ENCODE measurements at regions not wholly inside any gene's neighbourhood (a gene's known extent, or its start where the extent isn't known, plus 50 kb on each side); places are given as distances from the start of the nearest gene placed in this dataset.

DNA sequence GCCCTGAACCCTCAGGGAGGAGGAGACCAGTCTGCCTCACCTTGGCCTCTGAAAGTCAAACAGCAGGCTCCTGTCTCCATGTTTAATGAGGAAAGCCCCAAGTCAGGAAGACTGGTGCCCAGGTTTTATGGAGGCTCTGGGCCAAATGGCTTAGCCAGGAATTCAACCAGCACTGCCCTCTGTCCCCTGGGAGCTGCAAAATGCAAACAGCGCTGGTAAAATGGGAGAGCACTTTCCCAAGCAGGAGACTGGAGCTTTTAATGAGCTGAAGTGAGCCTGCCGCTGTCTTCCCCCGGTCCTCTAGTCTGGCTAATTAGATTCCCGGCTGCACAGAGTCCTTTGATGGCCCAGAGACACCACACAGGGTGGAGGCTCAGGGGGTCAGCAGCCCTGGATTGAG, 276.0 kb upstream of the TRIB2 start:
- no peaks in the 10 kb centered on the region for H3K4me1 ChIP-seq
- WGBS, 2 donors: 61 to 65% methylated on average over 4 of the region's 4 CpGs
- intact Hi-C loops (cut with DNase I; ENCODE audit: low total_unique reads): no loop called here
- no peak overlapping the region for H3K4me3 ChIP-seq
- TF ChIP-seq POLR2A (IDR thresholded peaks at IDR 0.05): no peak
- TF ChIP-seq, protein P1, sequence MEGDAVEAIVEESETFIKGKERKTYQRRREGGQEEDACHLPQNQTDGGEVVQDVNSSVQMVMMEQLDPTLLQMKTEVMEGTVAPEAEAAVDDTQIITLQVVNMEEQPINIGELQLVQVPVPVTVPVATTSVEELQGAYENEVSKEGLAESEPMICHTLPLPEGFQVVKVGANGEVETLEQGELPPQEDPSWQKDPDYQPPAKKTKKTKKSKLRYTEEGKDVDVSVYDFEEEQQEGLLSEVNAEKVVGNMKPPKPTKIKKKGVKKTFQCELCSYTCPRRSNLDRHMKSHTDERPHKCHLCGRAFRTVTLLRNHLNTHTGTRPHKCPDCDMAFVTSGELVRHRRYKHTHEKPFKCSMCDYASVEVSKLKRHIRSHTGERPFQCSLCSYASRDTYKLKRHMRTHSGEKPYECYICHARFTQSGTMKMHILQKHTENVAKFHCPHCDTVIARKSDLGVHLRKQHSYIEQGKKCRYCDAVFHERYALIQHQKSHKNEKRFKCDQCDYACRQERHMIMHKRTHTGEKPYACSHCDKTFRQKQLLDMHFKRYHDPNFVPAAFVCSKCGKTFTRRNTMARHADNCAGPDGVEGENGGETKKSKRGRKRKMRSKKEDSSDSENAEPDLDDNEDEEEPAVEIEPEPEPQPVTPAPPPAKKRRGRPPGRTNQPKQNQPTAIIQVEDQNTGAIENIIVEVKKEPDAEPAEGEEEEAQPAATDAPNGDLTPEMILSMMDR (IDR thresholded peaks at IDR 0.05): no peak
- H3K27ac ChIP-seq: no peak overlapping the region
- no peaks in the 10 kb centered on the region for H3K9me3 ChIP-seq
- DNase-seq: no peak
- no peaks in the 10 kb centered on the region for H3K27me3 ChIP-seq
- no peaks in the 10 kb centered on the region for H3K36me3 ChIP-seq (ENCODE audit: low read depth, missing control alignments)

GRCh38 chr2:12441750-12442475, 274.8 kb upstream of the TRIB2 start:
- no peak overlapping the region for H3K27ac ChIP-seq
- no peak for TF ChIP-seq POLR2A (IDR thresholded peaks at IDR 0.05)
- TF ChIP-seq, protein P1 (IDR thresholded peaks at IDR 0.05): no peak
- H3K4me3 ChIP-seq: no peak overlapping the region
- intact Hi-C loops (cut with DNase I; ENCODE audit: low total_unique reads): no loop called here
- WGBS, 2 donors: 72 to 80% methylated on average over 7 of the region's 7 CpGs
- no peaks in the 10 kb centered on the region for H3K4me1 ChIP-seq
- H3K36me3 ChIP-seq (ENCODE audit: low read depth, missing control alignments): no peaks in the 10 kb centered on the region
- DNase-seq: no peak
- H3K9me3 ChIP-seq: no peaks in the 10 kb centered on the region
- H3K27me3 ChIP-seq: no peaks in the 10 kb centered on the region

GRCh38 chr2:12442476-12442847, 274.3 kb upstream of the TRIB2 start:
- intact Hi-C loops (cut with DNase I; ENCODE audit: low total_unique reads): no loop called here
- TF ChIP-seq POLR2A (IDR thresholded peaks at IDR 0.05): no peak
- TF ChIP-seq, protein P1 (IDR thresholded peaks at IDR 0.05): no peak
- H3K27ac ChIP-seq: no peak overlapping the region
- H3K9me3 ChIP-seq: no peaks in the 10 kb centered on the region
- H3K27me3 ChIP-seq: no peaks in the 10 kb centered on the region
- H3K4me1 ChIP-seq: no peaks in the 10 kb centered on the region
- no peak overlapping the region for H3K4me3 ChIP-seq
- 66 to 67% methylated on average over 2 of the region's 2 CpGs for WGBS, 2 donors
- H3K36me3 ChIP-seq (ENCODE audit: low read depth, missing control alignments): no peaks in the 10 kb centered on the region
- DNase-seq: no peak

DNA sequence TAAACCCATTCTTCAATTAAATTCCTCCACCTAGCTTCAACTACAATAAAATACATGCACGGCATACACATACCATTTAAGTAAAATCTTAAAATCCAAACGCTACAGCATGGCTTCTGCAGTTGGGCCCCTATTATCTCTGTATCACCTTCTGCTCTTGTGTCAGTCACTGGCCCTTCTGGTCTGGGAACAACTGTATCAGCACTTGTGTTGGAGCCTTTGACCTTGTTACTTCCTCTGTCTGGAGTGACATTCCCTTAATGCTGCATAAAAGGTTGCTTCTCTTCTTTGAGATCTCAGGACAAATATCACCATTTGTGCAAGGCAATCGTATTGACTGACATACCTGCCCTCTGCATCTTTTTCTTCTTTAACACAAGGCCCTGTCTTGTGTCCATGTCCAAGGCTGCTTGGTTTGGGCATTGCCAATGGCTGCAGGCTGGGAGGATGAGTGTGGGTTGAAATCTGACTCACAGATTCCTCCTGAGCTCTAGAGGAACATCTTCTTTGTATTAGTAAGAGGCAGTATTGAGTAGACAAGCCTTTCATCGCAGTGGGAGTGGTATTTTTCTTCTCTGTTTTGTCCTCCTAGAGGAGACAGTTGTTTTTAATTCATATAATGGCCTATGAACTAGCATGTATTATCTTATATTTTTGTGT, 267.8 kb upstream of the TRIB2 start:
- Histone ChIP-seq H3K27me3 (no peaks in the 10 kb centered on the region), H3K36me3 (ENCODE audit: low read depth, missing control alignments) (no peaks in the 10 kb centered on the region)
- no peak for DNase-seq

More for the DNA sequence above, 267.8 kb upstream of the TRIB2 start:
- WGBS, 2 donors: 84 to 89% methylated on average over 4 of the region's 4 CpGs
- no peak for TF ChIP-seq POLR2A (IDR thresholded peaks at IDR 0.05)
- TF ChIP-seq, protein P1 (IDR thresholded peaks at IDR 0.05): no peak
- Histone ChIP-seq H3K4me3 (no peak overlapping the region), H3K27ac (no peak overlapping the region), H3K9me3 (no peaks in the 10 kb centered on the region), H3K4me1 (no peaks in the 10 kb centered on the region)
- intact Hi-C loops (cut with DNase I; ENCODE audit: low total_unique reads): no loop called here
